Trophoblast cell (in vitro differentiated cells and primary cell): ENCODE measurements at regions not wholly inside any gene's neighbourhood (a gene's known extent, or its start where the extent isn't known, plus 50 kb on each side); places are given as distances from the start of the nearest gene placed in this dataset.

Experiments
- DNase-seq, 2 donors: peaks; one replicate each; pipeline ENCODE4 v3.0.0-alpha.2; 2016
- H2AFZ ChIP-seq: 2 replicates; pipeline ENCODE4 v1.6.1; 2013; ENCODE audit warnings: low read length, moderate library complexity, mild to moderate bottlenecking; ENCODE audit not compliant: insufficient read depth, poor library complexity
- H2AK5ac ChIP-seq: 2 replicates; pipeline ENCODE4 v1.6.1; 2013; ENCODE audit warnings: mild to moderate bottlenecking, low read length
- H2BK120ac ChIP-seq: 2 replicates; pipeline ENCODE4 v1.6.1; 2013; ENCODE audit warnings: low read length, mild to moderate bottlenecking, moderate library complexity; ENCODE audit not compliant: insufficient read depth, poor library complexity
- H2BK12ac ChIP-seq: 2 replicates; pipeline ENCODE4 v1.6.1; 2013; ENCODE audit warnings: mild to moderate bottlenecking, low read length, moderate library complexity
- H2BK5ac ChIP-seq: 2 replicates; pipeline ENCODE4 v1.6.1; 2013; ENCODE audit warnings: low read length, low read depth, moderate library complexity, mild to moderate bottlenecking; ENCODE audit not compliant: poor library complexity
- H3K14ac ChIP-seq: 2 replicates; pipeline ENCODE4 v1.6.1; 2013; ENCODE audit warnings: mild to moderate bottlenecking, low read length
- H3K18ac ChIP-seq: 2 replicates; pipeline ENCODE4 v1.6.1; 2013; ENCODE audit warnings: mild to moderate bottlenecking, low read length
- H3K23ac ChIP-seq: 2 replicates; pipeline ENCODE4 v1.6.1; 2013; ENCODE audit warnings: low read length
- H3K27ac ChIP-seq: 2 replicates; pipeline ENCODE4 v1.5.1; 2013; ENCODE audit warnings: low read depth, mild to moderate bottlenecking, inconsistent platforms, low read length, moderate library complexity
- H3K27me3 ChIP-seq: 2 replicates; pipeline ENCODE4 v1.6.1; 2013; ENCODE audit warnings: inconsistent platforms, mild to moderate bottlenecking, low read length, moderate library complexity; ENCODE audit not compliant: insufficient read depth
- H3K36me3 ChIP-seq, 2 experiments: 1 replicate in 1 of 2; 2 replicates in 1 of 2; pipeline ENCODE4 v1.6.1; 2013; ENCODE audit warnings: low read length in 2 of 2, mild to moderate bottlenecking in 2 of 2, moderate library complexity in 1 of 2; ENCODE audit not compliant: insufficient read depth in 2 of 2, control insufficient read depth in 1 of 2
- H3K4ac ChIP-seq: 2 replicates; pipeline ENCODE4 v1.6.1; 2013; ENCODE audit warnings: low read depth, mild to moderate bottlenecking, low read length, moderate library complexity
- H3K4me1 ChIP-seq, 2 experiments: 1 replicate in 1 of 2; 2 replicates in 1 of 2; pipeline ENCODE4 v1.6.1; 2013; ENCODE audit warnings: low read length in 2 of 2, mild to moderate bottlenecking in 2 of 2, moderate library complexity in 1 of 2; ENCODE audit not compliant: insufficient read depth in 2 of 2, control insufficient read depth in 1 of 2
- H3K4me2 ChIP-seq: 2 replicates; pipeline ENCODE4 v1.6.1; 2013; ENCODE audit warnings: inconsistent platforms, mild to moderate bottlenecking, low read length, moderate library complexity
- H3K4me3 ChIP-seq: 2 replicates; pipeline ENCODE4 v1.5.1; 2013; ENCODE audit warnings: mild to moderate bottlenecking, low read depth, low read length, inconsistent platforms
- H3K79me1 ChIP-seq: one replicate; pipeline ENCODE4 v1.6.1; 2013; ENCODE audit warnings: low read length
- H3K79me2 ChIP-seq: 2 replicates; pipeline ENCODE4 v1.6.1; 2013; ENCODE audit warnings: low read length, mild to moderate bottlenecking; ENCODE audit not compliant: control insufficient read depth, insufficient read depth, poor library complexity
- H3K9ac ChIP-seq: 2 replicates; pipeline ENCODE4 v1.6.1; 2013; ENCODE audit warnings: mild to moderate bottlenecking, low read length
- H3K9me3 ChIP-seq: 2 replicates; pipeline ENCODE4 v1.6.1; 2013; ENCODE audit warnings: low read depth, mild to moderate bottlenecking, control low read depth, inconsistent platforms, low read length; ENCODE audit not compliant: insufficient read depth
- H4K12ac ChIP-seq: 2 replicates; pipeline ENCODE4 v1.6.1; 2013; ENCODE audit warnings: low read depth, mild to moderate bottlenecking, low read length, moderate library complexity
- H4K8ac ChIP-seq: 2 replicates; pipeline ENCODE4 v1.6.1; 2013; ENCODE audit warnings: low read depth, mild to moderate bottlenecking, low read length, moderate library complexity
- H4K91ac ChIP-seq: one replicate; pipeline ENCODE4 v1.6.1; 2013; ENCODE audit warnings: low read depth, mild to moderate bottlenecking, low read length, moderate library complexity
- WGBS: extraction: QIAGEN DNeasy Blood & Tissue Kit; methylation state at CpG from one replicate; pipeline ENCODE4 v1.1.7; 2013; ENCODE audit warnings: missing lambda C conversion rate; ENCODE audit not compliant: insufficient read length, insufficient coverage; ENCODE audit errors: extremely low coverage; 5-methylcytosine and 5-hydroxymethylcytosine counted together

GRCh38 chr4:30396772-30397475, 323.2 kb upstream of the PCDH7 start:
- Histone ChIP-seq H4K12ac (no peak overlapping the region), H3K4me3 (no peak overlapping the region), H2AFZ (no peak overlapping the region), H3K9me3 (no peaks in the 10 kb centered on the region), H4K91ac (no peak overlapping the region), H3K4me1 (peaks cover 0 to 3% of the 10 kb centered on the region in 2 experiments), H2BK12ac (no peak overlapping the region), H2BK5ac (no peak overlapping the region), H3K9ac (no peak overlapping the region), H3K27me3 (no peaks in the 10 kb centered on the region), H3K79me1 (peaks cover 5% of the 10 kb centered on the region), H3K18ac (no peak overlapping the region), H3K4me2 (no peak overlapping the region), H3K79me2 (no peaks in the 10 kb centered on the region), H3K14ac (no peak overlapping the region), H3K23ac (no peak overlapping the region), H2BK120ac (peak overlapping the region; percentile 22), H3K36me3 (no peaks in the 10 kb centered on the region), H3K4ac (no peak overlapping the region), H2AK5ac (no peak overlapping the region), H4K8ac (no peak overlapping the region), H3K27ac (peak overlapping the region; percentile 90)
- DNase-seq, result no peak
- no CpG with 5 or more reads among the region's 2 CpGs for whole genome bisulfite sequencing

DNA sequence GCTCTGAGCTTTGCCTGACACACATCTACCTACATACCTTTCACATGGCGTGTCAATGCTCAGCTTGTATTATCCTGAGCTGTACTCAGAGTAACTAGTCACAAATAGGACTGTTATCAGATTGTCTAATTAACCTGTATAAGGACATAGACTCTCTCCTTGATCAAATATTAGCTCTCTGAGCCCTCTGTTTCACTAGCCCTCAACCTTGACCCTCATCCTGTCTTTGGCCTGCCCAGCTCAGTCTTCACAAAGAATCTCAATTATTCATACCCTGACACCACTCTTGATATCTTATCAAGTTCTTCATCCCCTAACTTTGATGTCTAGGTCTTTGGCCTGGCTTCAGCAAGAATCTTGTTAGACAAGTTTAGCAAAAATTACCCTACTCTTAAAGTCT, 320.7 kb upstream of the PCDH7 start:
- H2BK12ac ChIP-seq, result peak overlapping the region; percentile 5
- no peak overlapping the region for H2AFZ ChIP-seq
- no peaks in the 10 kb centered on the region for H3K79me2 ChIP-seq
- H4K8ac ChIP-seq, result no peak overlapping the region
- no peak overlapping the region for H2AK5ac ChIP-seq
- no peaks in the 10 kb centered on the region for H3K9me3 ChIP-seq
- no peak overlapping the region for H3K4me2 ChIP-seq
- no CpG with 5 or more reads among the region's 1 CpG for WGBS
- no peak overlapping the region for H3K9ac ChIP-seq
- peak overlapping the region; percentile 1 for H4K91ac ChIP-seq
- peaks cover 5% of the 10 kb centered on the region for H3K79me1 ChIP-seq
- no peak overlapping the region for H3K4me3 ChIP-seq
- H2BK120ac ChIP-seq, result peak overlapping the region; percentile 13
- H3K23ac ChIP-seq, result no peak overlapping the region
- no peak overlapping the region for H3K4ac ChIP-seq
- H3K4me1 ChIP-seq, result peaks cover 0 to 3% of the 10 kb centered on the region in 2 experiments
- peak overlapping the region; percentile 18 for H3K14ac ChIP-seq
- peak; percentile 3 to 57 for DNase-seq
- no peak overlapping the region for H3K18ac ChIP-seq
- no peak overlapping the region for H4K12ac ChIP-seq
- no peaks in the 10 kb centered on the region for H3K27me3 ChIP-seq
- peak overlapping the region; percentile 4 for H3K27ac ChIP-seq
- no peak overlapping the region for H2BK5ac ChIP-seq
- H3K36me3 ChIP-seq, result no peaks in the 10 kb centered on the region

DNA sequence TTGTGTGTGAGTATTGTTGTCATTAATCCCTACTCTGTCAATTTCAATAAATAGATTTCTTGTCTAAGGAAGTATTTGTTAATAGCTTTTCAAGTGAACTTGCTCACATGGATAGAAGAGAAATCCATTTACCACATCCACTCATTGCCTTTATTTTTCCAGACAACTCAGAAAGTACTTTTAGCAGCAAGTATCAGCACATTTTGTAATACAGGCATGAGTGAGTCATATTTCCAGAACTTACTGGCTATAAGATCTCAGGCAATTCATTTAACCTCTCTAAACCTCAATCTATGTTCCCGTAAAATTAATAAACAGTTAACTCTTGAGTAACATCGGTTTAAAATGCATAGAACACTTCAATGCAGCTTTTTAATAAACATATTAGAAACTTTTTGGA, 317.9 kb upstream of the PCDH7 start:
- no peak overlapping the region for H4K91ac ChIP-seq
- no peak overlapping the region for H3K4ac ChIP-seq
- H3K79me1 ChIP-seq, result peaks cover 5% of the 10 kb centered on the region
- no peak overlapping the region for H2BK5ac ChIP-seq
- no peak overlapping the region for H3K9ac ChIP-seq
- H4K12ac ChIP-seq, result no peak overlapping the region
- no peak overlapping the region for H3K14ac ChIP-seq
- no peak for DNase-seq
- no peak overlapping the region for H2AK5ac ChIP-seq
- no peak overlapping the region for H2AFZ ChIP-seq
- no peaks in the 10 kb centered on the region for H3K79me2 ChIP-seq
- H2BK12ac ChIP-seq, result no peak overlapping the region
- no peak overlapping the region for H3K18ac ChIP-seq
- peaks cover 7% of the 10 kb centered on the region for H3K9me3 ChIP-seq
- H2BK120ac ChIP-seq, result no peak overlapping the region
- H3K4me1 ChIP-seq, result peaks cover 0 to 3% of the 10 kb centered on the region in 2 experiments
- no peak overlapping the region for H3K4me2 ChIP-seq
- no peak overlapping the region for H4K8ac ChIP-seq
- no peak overlapping the region for H3K4me3 ChIP-seq
- no peak overlapping the region for H3K27ac ChIP-seq
- no peak overlapping the region for H3K23ac ChIP-seq
- no peaks in the 10 kb centered on the region for H3K27me3 ChIP-seq
- H3K36me3 ChIP-seq, result no peaks in the 10 kb centered on the region
- no CpG with 5 or more reads among the region's 2 CpGs for WGBS

DNA sequence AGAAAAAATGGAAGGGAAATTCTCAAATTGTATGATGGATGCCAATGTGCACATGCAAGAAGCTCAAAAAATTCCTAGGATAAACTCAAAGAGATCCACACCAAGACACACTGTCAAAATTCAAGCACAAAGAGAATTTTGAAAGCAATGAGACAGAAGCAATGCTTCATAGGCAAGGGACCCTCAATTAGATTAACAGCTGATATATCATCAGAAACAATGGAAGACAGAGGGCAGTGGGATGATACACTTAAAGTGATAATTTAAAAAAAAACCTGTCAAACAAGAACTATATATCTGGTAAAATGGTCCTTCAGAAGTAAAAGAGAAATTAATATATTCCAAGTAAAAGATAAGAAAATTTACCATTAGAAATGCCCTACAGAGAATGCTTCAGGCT, 306.3 kb upstream of the PCDH7 start:
- no peak overlapping the region for H2BK120ac ChIP-seq
- no peak overlapping the region for H3K27ac ChIP-seq
- H3K4me3 ChIP-seq, result no peak overlapping the region
- H4K12ac ChIP-seq, result no peak overlapping the region
- no peak overlapping the region for H3K14ac ChIP-seq
- no peaks in the 10 kb centered on the region for H3K36me3 ChIP-seq
- no peak overlapping the region for H3K23ac ChIP-seq
- H2AFZ ChIP-seq, result no peak overlapping the region
- no peaks in the 10 kb centered on the region for H3K4me1 ChIP-seq
- H4K8ac ChIP-seq, result no peak overlapping the region
- H3K27me3 ChIP-seq, result no peaks in the 10 kb centered on the region
- peaks cover 8% of the 10 kb centered on the region for H3K9me3 ChIP-seq
- H3K9ac ChIP-seq, result no peak overlapping the region
- H3K18ac ChIP-seq, result no peak overlapping the region
- H2BK5ac ChIP-seq, result no peak overlapping the region
- H3K4ac ChIP-seq, result no peak overlapping the region
- H3K79me1 ChIP-seq, result no peaks in the 10 kb centered on the region
- H2AK5ac ChIP-seq, result no peak overlapping the region
- DNase-seq, result no peak
- no peak overlapping the region for H2BK12ac ChIP-seq
- H3K79me2 ChIP-seq, result no peaks in the 10 kb centered on the region
- H4K91ac ChIP-seq, result no peak overlapping the region
- no peak overlapping the region for H3K4me2 ChIP-seq
